Panc1 (cell line): ENCODE measurements at regions not wholly inside any gene's neighbourhood (a gene's known extent, or its start where the extent isn't known, plus 50 kb on each side); places are given as distances from the start of the nearest gene placed in this dataset.

Experiments
- ATAC-seq: fragments of 200-7000 bp; cut with Tn5 transposase; 2 replicates; pipeline ENCODE4 v1.9.1; 2020; ENCODE audit warnings: mild to moderate bottlenecking, moderate library complexity
- BruUV-seq: library from RNA; stranded (reverse); fragments of 400-500 nt; replicated peaks from 2 replicates; lab custom pipeline; 2021; lab: Mats Ljungman, UMichigan
- CTCF ChIA-PET: fragments of 300-600 bp; sonication (Branson Sonifier 250); formaldehyde crosslinking; loops from one replicate; lab custom pipeline; 2022; ENCODE audit warnings: antibody characterized with exemption; lab: Charles Lee
- POLR2A ChIA-PET: fragments of 300-600 bp; sonication (Branson Sonifier 250); formaldehyde crosslinking; loops from one replicate; lab custom pipeline; 2022; ENCODE audit warnings: antibody characterized with exemption; lab: Charles Lee
- DNase-seq: peaks from one replicate; pipeline ENCODE4 v3.0.0-alpha.2; 2010; ENCODE audit warnings: low read depth, low spot score
- H3K27ac ChIP-seq: 2 replicates; pipeline ENCODE4 v1.5.1; 2011; ENCODE audit warnings: mild to moderate bottlenecking, low read length, inconsistent platforms
- H3K27me3 ChIP-seq: fragments of 200-500 bp; sonication (Bioruptor generic); 2 replicates; pipeline ENCODE4 v1.6.0; 2014; ENCODE audit warnings: low read length, inconsistent platforms; ENCODE audit not compliant: control insufficient read depth, insufficient read depth
- H3K36me3 ChIP-seq: fragments of 200-500 bp; sonication (Bioruptor generic); 2 replicates; pipeline ENCODE4 v1.5.1; 2014; ENCODE audit warnings: inconsistent platforms, mild to moderate bottlenecking, low read length, moderate library complexity; ENCODE audit not compliant: control insufficient read depth, insufficient read depth
- H3K4me1 ChIP-seq: 2 replicates; pipeline ENCODE4 v1.5.1; 2011; ENCODE audit warnings: inconsistent platforms, mild to moderate bottlenecking, low read length, moderate library complexity; ENCODE audit not compliant: control insufficient read depth, insufficient read depth
- H3K4me3 ChIP-seq, 2 experiments: 2 replicates each; pipeline ENCODE4 v1.5.1; 2011 to 2012; ENCODE audit warnings: low read depth in 2 of 2, low read length in 2 of 2, mild to moderate bottlenecking in 2 of 2, inconsistent platforms in 1 of 2, moderate library complexity in 1 of 2
- H3K9me3 ChIP-seq: fragments of 200-500 bp; sonication (Bioruptor generic); 2 replicates; pipeline ENCODE4 v1.5.1; 2014; ENCODE audit warnings: low read depth, mild to moderate bottlenecking, inconsistent platforms, low read length, moderate library complexity; ENCODE audit not compliant: control insufficient read depth, insufficient read depth
- POLR2AphosphoS5 ChIP-seq: IDR thresholded peaks from 2 replicates; pipeline ENCODE4 v1.6.1; 2012; ENCODE audit warnings: mild to moderate bottlenecking, low read depth, low read length, moderate library complexity
- REST ChIP-seq, 2 experiments: IDR thresholded peaks; 2 replicates each; pipeline ENCODE4 v1.6.1; 2011 to 2012; ENCODE audit warnings: low read depth in 2 of 2, control low read depth in 1 of 2, low read length in 1 of 2, mild to moderate bottlenecking in 1 of 2, moderate library complexity in 1 of 2; ENCODE audit not compliant: insufficient read depth in 1 of 2
- SIN3A ChIP-seq: IDR thresholded peaks from 2 replicates; pipeline ENCODE4 v1.6.1; 2012; ENCODE audit warnings: low read depth, mild to moderate bottlenecking, low read length, moderate library complexity, borderline replicate concordance; ENCODE audit not compliant: insufficient read depth
- TCF7L2 ChIP-seq: IDR thresholded peaks from 2 replicates; pipeline ENCODE4 v1.6.1; 2011; ENCODE audit warnings: mild to moderate bottlenecking, low read depth, low read length, inconsistent platforms
- in situ Hi-C: cut with HindIII; loops from 2 replicates; pipeline ENCODE4 v1.10.0; 2016; ENCODE audit warnings: low sequenced_read_pairs, low pct_unique_long_range_greater_than_20kb
- intact Hi-C: fragments of 100-400 bp; cut with micrococcal nuclease; formaldehyde crosslinking; loops from one replicate; pipeline ENCODE4 v1.10.0; 2022; ENCODE audit not compliant: unreplicated experiment
- TF ChIP-seq, protein P1 (sequence below): fragments of 450-650 bp; IDR thresholded peaks from 2 replicates; pipeline ENCODE4 v1.5.1; 2017; ENCODE audit warnings: mild to moderate bottlenecking

DNA sequence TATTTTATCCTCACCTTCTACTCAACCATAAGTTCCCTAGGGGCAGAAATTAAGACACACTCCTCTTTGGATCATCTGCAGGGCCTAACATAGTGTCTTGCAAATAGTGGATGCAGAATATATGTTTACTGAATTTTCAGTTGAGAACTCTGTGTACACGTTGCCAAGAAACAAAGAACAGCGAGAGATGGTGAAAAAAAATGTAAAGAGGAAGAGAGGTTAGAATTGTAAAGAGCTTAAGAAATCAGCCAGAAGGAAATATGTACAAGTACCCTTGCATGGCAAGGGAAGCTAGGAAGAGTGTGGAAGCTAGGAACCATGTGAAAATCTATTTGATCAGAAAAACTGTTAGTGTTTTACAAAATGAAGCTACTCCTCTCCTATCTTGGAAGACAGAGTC lies 431.0 kb downstream of the SMARCA1 start:
- H3K9me3 ChIP-seq, result no peaks in the 10 kb centered on the region
- ATAC-seq (no peak), DNase-seq (no peak)
- intact Hi-C loops (no loop called here), in situ Hi-C loops (no loop called here)
- no peak overlapping the region for H3K4me3 ChIP-seq
- POLR2A ChIA-PET, result no interaction called here
- BruUV-seq, result no TSS peak
- TF ChIP-seq POLR2AphosphoS5, result no peak
- no peak for TF ChIP-seq REST (IDR thresholded peaks at IDR 0.05; ENCODE audit: insufficient read depth in 1 of 2, low read depth in 2 of 2, low read length in 1 of 2)
- no peak for TF ChIP-seq SIN3A
- no peak for TF ChIP-seq TCF7L2
- TF ChIP-seq, protein P1, sequence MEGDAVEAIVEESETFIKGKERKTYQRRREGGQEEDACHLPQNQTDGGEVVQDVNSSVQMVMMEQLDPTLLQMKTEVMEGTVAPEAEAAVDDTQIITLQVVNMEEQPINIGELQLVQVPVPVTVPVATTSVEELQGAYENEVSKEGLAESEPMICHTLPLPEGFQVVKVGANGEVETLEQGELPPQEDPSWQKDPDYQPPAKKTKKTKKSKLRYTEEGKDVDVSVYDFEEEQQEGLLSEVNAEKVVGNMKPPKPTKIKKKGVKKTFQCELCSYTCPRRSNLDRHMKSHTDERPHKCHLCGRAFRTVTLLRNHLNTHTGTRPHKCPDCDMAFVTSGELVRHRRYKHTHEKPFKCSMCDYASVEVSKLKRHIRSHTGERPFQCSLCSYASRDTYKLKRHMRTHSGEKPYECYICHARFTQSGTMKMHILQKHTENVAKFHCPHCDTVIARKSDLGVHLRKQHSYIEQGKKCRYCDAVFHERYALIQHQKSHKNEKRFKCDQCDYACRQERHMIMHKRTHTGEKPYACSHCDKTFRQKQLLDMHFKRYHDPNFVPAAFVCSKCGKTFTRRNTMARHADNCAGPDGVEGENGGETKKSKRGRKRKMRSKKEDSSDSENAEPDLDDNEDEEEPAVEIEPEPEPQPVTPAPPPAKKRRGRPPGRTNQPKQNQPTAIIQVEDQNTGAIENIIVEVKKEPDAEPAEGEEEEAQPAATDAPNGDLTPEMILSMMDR, result no peak
- no peaks in the 10 kb centered on the region for H3K27me3 ChIP-seq
- CTCF ChIA-PET, result no interaction called here
- no peaks in the 10 kb centered on the region for H3K4me1 ChIP-seq
- H3K36me3 ChIP-seq, result no peaks in the 10 kb centered on the region
- no peak overlapping the region for H3K27ac ChIP-seq

- H3K27me3 ChIP-seq, result no peaks in the 10 kb centered on the region
- TF ChIP-seq, protein P1, result no peak
- TF ChIP-seq TCF7L2 (no peak), SIN3A (no peak), POLR2AphosphoS5 (no peak), REST (IDR thresholded peaks at IDR 0.05; ENCODE audit: insufficient read depth in 1 of 2, low read depth in 2 of 2, low read length in 1 of 2) (no peak)
- no peak overlapping the region for H3K4me3 ChIP-seq
- ChIA-PET POLR2A (no interaction called here), CTCF (no interaction called here)
- DNase-seq (no peak), ATAC-seq (no peak)
- in situ Hi-C loops (no loop called here), intact Hi-C loops (no loop called here)
- no peaks in the 10 kb centered on the region for H3K9me3 ChIP-seq
- H3K36me3 ChIP-seq, result no peaks in the 10 kb centered on the region
- no peak overlapping the region for H3K27ac ChIP-seq
- H3K4me1 ChIP-seq, result no peaks in the 10 kb centered on the region
- no TSS peak for BruUV-seq
Observed at GRCh38 chrX:129091097-129091496, 432.2 kb downstream of the SMARCA1 start.
